ENCODE measurements at regions not wholly inside any gene's neighbourhood (a gene's known extent, or its start where the extent isn't known, plus 50 kb on each side); places are given as distances from the start of the nearest gene placed in this dataset.

- no peaks in the 10 kb centered on the region for H3K36me3 ChIP-seq (replicated peaks; ENCODE audit: insufficient read depth, low read length)
- no peaks in the 10 kb centered on the region for H3F3A ChIP-seq (ENCODE audit: insufficient read depth, low read length)
- no peak overlapping the region for H3K27ac ChIP-seq (ENCODE audit: low read length)
- H3K79me2 ChIP-seq (ENCODE audit: low read length): no peaks in the 10 kb centered on the region
- no peaks in the 10 kb centered on the region for H3K27me3 ChIP-seq (replicated peaks; ENCODE audit: insufficient read depth, low read length)
- no peaks in the 10 kb centered on the region for H3K9me2 ChIP-seq (replicated peaks; ENCODE audit: insufficient read depth, low read length)
- DNase-seq: no peak
- H2AFZ ChIP-seq (ENCODE audit: low read length): no peak overlapping the region
- H3K9ac ChIP-seq (ENCODE audit: low read length): no peak overlapping the region
- no peak overlapping the region for H3K4me3 ChIP-seq (ENCODE audit: low read length)
- no peaks in the 10 kb centered on the region for H4K20me1 ChIP-seq (ENCODE audit: insufficient read depth, low read length)
- no peak overlapping the region for H3K4me2 ChIP-seq (ENCODE audit: low read depth, low read length)
- no peaks in the 10 kb centered on the region for H3K9me3 ChIP-seq (replicated peaks; ENCODE audit: insufficient read depth, low read length)
- TF ChIP-seq CTCF (IDR thresholded peaks at IDR 0.05; ENCODE audit: low read length): no peak
- no peak for TF ChIP-seq EZH2 (optimal IDR thresholded peaks at IDR 0.05; ENCODE audit: low read depth, low read length)
- no peak for TF ChIP-seq EZH2phosphoT487 (IDR thresholded peaks at IDR 0.05; ENCODE audit: low read length)
- no peaks in the 10 kb centered on the region for H3K4me1 ChIP-seq (ENCODE audit: low read length)
These were observed 137.0 kb downstream of the NPR3 start for GRCh38 chr5:32848120-32848519.

GRCh38 chr5:32848681-32849080, 137.6 kb downstream of the NPR3 start:
- no peak overlapping the region for H2AFZ ChIP-seq (ENCODE audit: low read length)
- H3K9ac ChIP-seq (ENCODE audit: low read length): no peak overlapping the region
- H3F3A ChIP-seq (ENCODE audit: insufficient read depth, low read length): no peaks in the 10 kb centered on the region
- no peaks in the 10 kb centered on the region for H3K79me2 ChIP-seq (ENCODE audit: low read length)
- H4K20me1 ChIP-seq (ENCODE audit: insufficient read depth, low read length): no peaks in the 10 kb centered on the region
- H3K9me3 ChIP-seq (replicated peaks; ENCODE audit: insufficient read depth, low read length): no peaks in the 10 kb centered on the region
- no peak for DNase-seq
- no peaks in the 10 kb centered on the region for H3K36me3 ChIP-seq (replicated peaks; ENCODE audit: insufficient read depth, low read length)
- no peaks in the 10 kb centered on the region for H3K27me3 ChIP-seq (replicated peaks; ENCODE audit: insufficient read depth, low read length)
- H3K27ac ChIP-seq (ENCODE audit: low read length): no peak overlapping the region
- no peak overlapping the region for H3K4me2 ChIP-seq (ENCODE audit: low read depth, low read length)
- H3K4me3 ChIP-seq (ENCODE audit: low read length): no peak overlapping the region
- TF ChIP-seq EZH2 (optimal IDR thresholded peaks at IDR 0.05; ENCODE audit: low read depth, low read length): no peak
- TF ChIP-seq EZH2phosphoT487 (IDR thresholded peaks at IDR 0.05; ENCODE audit: low read length): no peak
- TF ChIP-seq CTCF (IDR thresholded peaks at IDR 0.05; ENCODE audit: low read length): no peak
- no peaks in the 10 kb centered on the region for H3K4me1 ChIP-seq (ENCODE audit: low read length)
- H3K9me2 ChIP-seq (replicated peaks; ENCODE audit: insufficient read depth, low read length): no peaks in the 10 kb centered on the region

GRCh38 chr5:32850817-32851496, 139.8 kb downstream of the NPR3 start:
- H3K27me3 ChIP-seq (replicated peaks; ENCODE audit: insufficient read depth, low read length): no peaks in the 10 kb centered on the region
- DNase-seq: no peak
- TF ChIP-seq EZH2 (optimal IDR thresholded peaks at IDR 0.05; ENCODE audit: low read depth, low read length) (no peak), EZH2phosphoT487 (IDR thresholded peaks at IDR 0.05; ENCODE audit: low read length) (no peak), CTCF (IDR thresholded peaks at IDR 0.05; ENCODE audit: low read length) (no peak)

More at GRCh38 chr5:32850817-32851496, 139.8 kb downstream of the NPR3 start:
- Histone ChIP-seq H3K79me2 (ENCODE audit: low read length) (no peaks in the 10 kb centered on the region), H3K4me1 (ENCODE audit: low read length) (no peaks in the 10 kb centered on the region), H3K9me2 (replicated peaks; ENCODE audit: insufficient read depth, low read length) (no peaks in the 10 kb centered on the region), H3K9ac (ENCODE audit: low read length) (no peak overlapping the region), H2AFZ (ENCODE audit: low read length) (no peak overlapping the region), H3K9me3 (replicated peaks; ENCODE audit: insufficient read depth, low read length) (no peaks in the 10 kb centered on the region), H4K20me1 (ENCODE audit: insufficient read depth, low read length) (no peaks in the 10 kb centered on the region), H3K4me2 (ENCODE audit: low read depth, low read length) (no peak overlapping the region), H3K36me3 (replicated peaks; ENCODE audit: insufficient read depth, low read length) (no peaks in the 10 kb centered on the region), H3F3A (ENCODE audit: insufficient read depth, low read length) (no peaks in the 10 kb centered on the region), H3K4me3 (ENCODE audit: low read length) (no peak overlapping the region), H3K27ac (ENCODE audit: low read length) (no peak overlapping the region)
